ENCODE measurements at regions not wholly inside any gene's neighbourhood (a gene's known extent, or its start where the extent isn't known, plus 50 kb on each side); places are given as distances from the start of the nearest gene placed in this dataset.

DNA sequence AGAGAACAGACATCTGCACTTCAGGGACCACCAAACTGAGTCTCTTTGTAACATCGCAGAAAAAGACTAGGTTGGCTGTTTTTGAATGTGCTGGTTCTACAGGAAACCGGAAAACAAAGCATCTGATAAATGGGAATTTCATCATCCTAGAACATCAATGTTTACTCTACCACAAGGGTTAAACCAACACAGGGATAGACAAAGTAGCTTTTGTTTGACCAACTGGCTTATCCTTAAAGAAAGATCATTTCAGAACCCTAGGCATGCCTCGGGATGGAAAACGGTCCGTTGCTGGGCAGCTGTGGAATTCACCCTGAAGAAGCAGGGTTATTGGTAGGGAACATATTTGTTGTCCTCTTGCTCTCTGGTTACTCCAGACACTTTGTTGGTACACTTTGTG lies 2355.5 kb upstream of the AGA start:
- Histone ChIP-seq H3K36me3 (no peaks in the 10 kb centered on the region), H3K27me3 (no peaks in the 10 kb centered on the region), H3K4me3 (ENCODE audit: low read depth in 1 of 2, low read length in 1 of 2) (no peak overlapping the region), H3K27ac (no peak overlapping the region), H3K9me3 (no peaks in the 10 kb centered on the region), H3K4me1 (ENCODE audit: control insufficient read depth in 1 of 2, insufficient read depth in 1 of 2, low read depth in 1 of 2, low read length in 1 of 2) (no peaks in the 10 kb centered on the region)
- TF ChIP-seq, protein P1, sequence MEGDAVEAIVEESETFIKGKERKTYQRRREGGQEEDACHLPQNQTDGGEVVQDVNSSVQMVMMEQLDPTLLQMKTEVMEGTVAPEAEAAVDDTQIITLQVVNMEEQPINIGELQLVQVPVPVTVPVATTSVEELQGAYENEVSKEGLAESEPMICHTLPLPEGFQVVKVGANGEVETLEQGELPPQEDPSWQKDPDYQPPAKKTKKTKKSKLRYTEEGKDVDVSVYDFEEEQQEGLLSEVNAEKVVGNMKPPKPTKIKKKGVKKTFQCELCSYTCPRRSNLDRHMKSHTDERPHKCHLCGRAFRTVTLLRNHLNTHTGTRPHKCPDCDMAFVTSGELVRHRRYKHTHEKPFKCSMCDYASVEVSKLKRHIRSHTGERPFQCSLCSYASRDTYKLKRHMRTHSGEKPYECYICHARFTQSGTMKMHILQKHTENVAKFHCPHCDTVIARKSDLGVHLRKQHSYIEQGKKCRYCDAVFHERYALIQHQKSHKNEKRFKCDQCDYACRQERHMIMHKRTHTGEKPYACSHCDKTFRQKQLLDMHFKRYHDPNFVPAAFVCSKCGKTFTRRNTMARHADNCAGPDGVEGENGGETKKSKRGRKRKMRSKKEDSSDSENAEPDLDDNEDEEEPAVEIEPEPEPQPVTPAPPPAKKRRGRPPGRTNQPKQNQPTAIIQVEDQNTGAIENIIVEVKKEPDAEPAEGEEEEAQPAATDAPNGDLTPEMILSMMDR (IDR thresholded peaks at IDR 0.05), result no peak

DNA sequence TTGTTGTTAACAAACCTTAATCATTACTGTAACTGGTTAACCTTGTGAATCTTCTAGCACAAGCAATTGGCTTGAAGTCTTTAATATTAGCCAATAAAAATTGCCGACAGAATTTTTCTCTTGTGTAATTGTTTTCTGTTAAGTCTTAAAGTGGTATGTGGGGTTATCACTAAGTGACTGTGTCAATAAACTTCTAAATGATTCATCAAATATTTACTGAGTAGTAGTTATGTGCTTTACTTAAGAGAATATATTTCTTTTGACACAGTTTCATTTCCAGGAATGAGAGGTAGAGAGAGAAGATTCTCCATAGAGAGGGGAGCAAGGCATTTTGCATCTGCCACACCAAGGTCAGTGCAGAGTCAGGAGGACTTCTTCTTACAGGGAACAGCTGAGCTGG lies 2361.6 kb upstream of the AGA start:
- Histone ChIP-seq H3K27ac (no peak overlapping the region), H3K4me1 (ENCODE audit: control insufficient read depth in 1 of 2, insufficient read depth in 1 of 2, low read depth in 1 of 2, low read length in 1 of 2) (no peaks in the 10 kb centered on the region), H3K36me3 (no peaks in the 10 kb centered on the region), H3K9me3 (no peaks in the 10 kb centered on the region), H3K4me3 (ENCODE audit: low read depth in 1 of 2, low read length in 1 of 2) (no peak overlapping the region), H3K27me3 (no peaks in the 10 kb centered on the region)
- TF ChIP-seq, protein P1 (IDR thresholded peaks at IDR 0.05), result no peak

DNA sequence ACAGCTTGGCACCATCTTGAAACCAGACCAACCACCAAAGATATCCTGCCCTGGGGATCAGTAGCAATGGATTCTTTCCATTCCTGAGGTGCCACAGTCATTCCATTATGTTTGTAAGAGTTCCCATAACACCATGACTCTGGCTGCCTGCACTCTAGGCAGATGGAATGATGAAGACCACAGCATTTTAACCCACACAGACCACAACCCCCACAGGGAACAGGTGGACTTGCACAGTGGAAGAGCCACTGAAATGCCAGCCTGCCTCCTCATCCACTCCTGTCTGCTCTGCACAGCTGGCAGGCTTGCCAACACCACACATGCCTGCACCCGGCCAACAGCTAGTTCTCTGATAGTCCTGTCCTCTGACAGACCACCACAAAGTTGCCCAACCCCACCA lies 2362.2 kb upstream of the AGA start:
- TF ChIP-seq, protein P1 (IDR thresholded peaks at IDR 0.05), result no peak
- Histone ChIP-seq H3K27me3 (no peaks in the 10 kb centered on the region), H3K27ac (no peak overlapping the region), H3K4me1 (ENCODE audit: control insufficient read depth in 1 of 2, insufficient read depth in 1 of 2, low read depth in 1 of 2, low read length in 1 of 2) (no peaks in the 10 kb centered on the region), H3K36me3 (no peaks in the 10 kb centered on the region), H3K9me3 (no peaks in the 10 kb centered on the region), H3K4me3 (ENCODE audit: low read depth in 1 of 2, low read length in 1 of 2) (no peak overlapping the region)

DNA sequence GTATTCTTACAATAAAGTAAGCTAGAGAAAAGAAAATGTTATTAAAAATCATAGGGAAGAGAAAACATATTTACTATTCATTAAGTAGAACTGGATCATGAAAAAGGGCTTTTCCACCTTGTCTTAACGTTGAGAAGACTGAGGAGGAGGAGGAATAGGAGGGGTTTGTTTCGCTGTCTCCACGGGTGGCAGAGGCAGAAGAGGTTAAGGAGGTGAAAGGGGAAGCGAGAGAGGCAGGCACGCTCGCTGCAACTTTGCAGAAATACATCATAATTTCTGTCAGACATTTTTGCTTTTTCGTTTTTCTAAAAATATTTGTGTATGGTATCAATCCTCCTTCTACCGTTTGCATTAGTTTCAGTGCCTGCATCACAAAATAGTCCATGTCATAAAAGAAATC lies 2375.1 kb upstream of the AGA start:
- TF ChIP-seq, protein P1 (IDR thresholded peaks at IDR 0.05), result no peak
- Histone ChIP-seq H3K4me1 (ENCODE audit: control insufficient read depth in 1 of 2, insufficient read depth in 1 of 2, low read depth in 1 of 2, low read length in 1 of 2) (no peaks in the 10 kb centered on the region), H3K27ac (no peak overlapping the region), H3K36me3 (no peaks in the 10 kb centered on the region), H3K9me3 (no peaks in the 10 kb centered on the region), H3K4me3 (ENCODE audit: low read depth in 1 of 2, low read length in 1 of 2) (no peak overlapping the region), H3K27me3 (no peaks in the 10 kb centered on the region)

DNA sequence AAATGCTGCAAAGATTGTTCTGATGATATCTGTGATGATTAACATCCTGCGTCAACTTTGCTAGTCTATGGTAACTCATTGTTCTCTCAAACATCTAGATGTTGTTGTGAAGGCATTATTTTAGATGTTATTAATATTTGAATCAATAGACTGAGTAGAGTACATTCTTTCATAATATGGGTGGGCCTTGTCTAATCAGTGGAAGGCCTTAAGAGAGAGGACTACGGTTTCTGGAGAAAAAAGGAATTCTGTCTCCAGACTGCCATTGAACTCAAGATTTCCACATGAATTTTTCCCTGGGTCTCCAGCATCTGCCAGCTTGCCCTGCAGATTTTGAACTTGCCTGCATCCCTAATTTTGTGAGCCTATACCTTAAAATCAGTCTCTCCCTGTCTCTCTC lies 2381.1 kb upstream of the AGA start:
- Histone ChIP-seq H3K4me1 (ENCODE audit: control insufficient read depth in 1 of 2, insufficient read depth in 1 of 2, low read depth in 1 of 2, low read length in 1 of 2) (no peaks in the 10 kb centered on the region), H3K4me3 (ENCODE audit: low read depth in 1 of 2, low read length in 1 of 2) (no peak overlapping the region), H3K36me3 (no peaks in the 10 kb centered on the region), H3K27ac (no peak overlapping the region), H3K9me3 (no peaks in the 10 kb centered on the region), H3K27me3 (no peaks in the 10 kb centered on the region)
- TF ChIP-seq, protein P1 (IDR thresholded peaks at IDR 0.05), result no peak

DNA sequence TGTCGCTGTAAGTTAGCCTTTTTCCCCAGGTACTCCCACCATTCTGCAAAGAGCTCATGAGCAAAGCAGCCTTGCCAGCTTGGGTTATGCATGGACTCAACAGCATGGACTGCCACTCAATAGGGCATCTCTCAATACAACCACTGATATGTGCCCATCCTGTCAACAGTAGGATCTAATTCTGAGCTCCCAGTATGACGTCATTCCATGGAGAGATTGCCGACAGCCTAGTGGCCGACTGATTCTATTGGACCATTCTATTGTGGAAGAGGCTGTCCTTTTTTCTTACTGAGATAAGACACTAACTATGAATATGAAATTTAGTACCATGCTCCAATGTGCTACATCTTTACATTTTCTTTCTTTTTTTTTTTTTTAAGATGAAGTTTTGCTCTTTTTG lies 2389.0 kb upstream of the AGA start:
- TF ChIP-seq, protein P1 (IDR thresholded peaks at IDR 0.05), result no peak

More for the DNA sequence above, 2389.0 kb upstream of the AGA start:
- H3K4me1 ChIP-seq (ENCODE audit: control insufficient read depth in 1 of 2, insufficient read depth in 1 of 2, low read depth in 1 of 2, low read length in 1 of 2), result no peaks in the 10 kb centered on the region
- no peak overlapping the region for H3K4me3 ChIP-seq (ENCODE audit: low read depth in 1 of 2, low read length in 1 of 2)
- H3K36me3 ChIP-seq, result no peaks in the 10 kb centered on the region
- no peaks in the 10 kb centered on the region for H3K27me3 ChIP-seq
- no peaks in the 10 kb centered on the region for H3K9me3 ChIP-seq
- H3K27ac ChIP-seq, result no peak overlapping the region
